Panc1 (cell line): ENCODE measurements at regions not wholly inside any gene's neighbourhood (a gene's known extent, or its start where the extent isn't known, plus 50 kb on each side); places are given as distances from the start of the nearest gene placed in this dataset.

ENCODE experiments used
- CTCF ChIP-seq: fragments of 450-650 bp; IDR thresholded peaks from 2 replicates; pipeline ENCODE4 v1.5.1; 2017; ENCODE audit warnings: mild to moderate bottlenecking
- TF ChIP-seq, protein P1 (sequence below), 2 experiments: IDR thresholded peaks; 2 replicates each; pipeline ENCODE4 v1.6.1; 2011 to 2012; ENCODE audit warnings: low read depth in 2 of 2, control low read depth in 1 of 2, low read length in 1 of 2, mild to moderate bottlenecking in 1 of 2, moderate library complexity in 1 of 2; ENCODE audit not compliant: insufficient read depth in 1 of 2

- no peak for TF ChIP-seq CTCF
- TF ChIP-seq, protein P1, sequence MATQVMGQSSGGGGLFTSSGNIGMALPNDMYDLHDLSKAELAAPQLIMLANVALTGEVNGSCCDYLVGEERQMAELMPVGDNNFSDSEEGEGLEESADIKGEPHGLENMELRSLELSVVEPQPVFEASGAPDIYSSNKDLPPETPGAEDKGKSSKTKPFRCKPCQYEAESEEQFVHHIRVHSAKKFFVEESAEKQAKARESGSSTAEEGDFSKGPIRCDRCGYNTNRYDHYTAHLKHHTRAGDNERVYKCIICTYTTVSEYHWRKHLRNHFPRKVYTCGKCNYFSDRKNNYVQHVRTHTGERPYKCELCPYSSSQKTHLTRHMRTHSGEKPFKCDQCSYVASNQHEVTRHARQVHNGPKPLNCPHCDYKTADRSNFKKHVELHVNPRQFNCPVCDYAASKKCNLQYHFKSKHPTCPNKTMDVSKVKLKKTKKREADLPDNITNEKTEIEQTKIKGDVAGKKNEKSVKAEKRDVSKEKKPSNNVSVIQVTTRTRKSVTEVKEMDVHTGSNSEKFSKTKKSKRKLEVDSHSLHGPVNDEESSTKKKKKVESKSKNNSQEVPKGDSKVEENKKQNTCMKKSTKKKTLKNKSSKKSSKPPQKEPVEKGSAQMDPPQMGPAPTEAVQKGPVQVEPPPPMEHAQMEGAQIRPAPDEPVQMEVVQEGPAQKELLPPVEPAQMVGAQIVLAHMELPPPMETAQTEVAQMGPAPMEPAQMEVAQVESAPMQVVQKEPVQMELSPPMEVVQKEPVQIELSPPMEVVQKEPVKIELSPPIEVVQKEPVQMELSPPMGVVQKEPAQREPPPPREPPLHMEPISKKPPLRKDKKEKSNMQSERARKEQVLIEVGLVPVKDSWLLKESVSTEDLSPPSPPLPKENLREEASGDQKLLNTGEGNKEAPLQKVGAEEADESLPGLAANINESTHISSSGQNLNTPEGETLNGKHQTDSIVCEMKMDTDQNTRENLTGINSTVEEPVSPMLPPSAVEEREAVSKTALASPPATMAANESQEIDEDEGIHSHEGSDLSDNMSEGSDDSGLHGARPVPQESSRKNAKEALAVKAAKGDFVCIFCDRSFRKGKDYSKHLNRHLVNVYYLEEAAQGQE (IDR thresholded peaks at IDR 0.05; ENCODE audit: insufficient read depth in 1 of 2, low read depth in 2 of 2, low read length in 1 of 2): no peak
Observed at GRCh38 chr12:14113031-14113430, 131.6 kb upstream of the GRIN2B start.
